Choroid plexus epithelial cell (primary cell): ENCODE measurements at regions not wholly inside any gene's neighbourhood (a gene's known extent, or its start where the extent isn't known, plus 50 kb on each side); places are given as distances from the start of the nearest gene placed in this dataset.

ENCODE experiments used
- DNase-seq: peaks from one replicate; pipeline ENCODE4 v3.0.0-alpha.2; 2010; ENCODE audit warnings: low read depth
- H3K4me3 ChIP-seq: 2 replicates; pipeline ENCODE4 v1.5.1; 2011; ENCODE audit warnings: low read depth, mild to moderate bottlenecking, control low read depth, low read length, moderate library complexity
- CTCF ChIP-seq: conservative IDR thresholded peaks from 2 replicates; pipeline ENCODE4 v1.5.1; 2011; ENCODE audit warnings: low read depth, mild to moderate bottlenecking, control low read depth, inconsistent platforms, low read length, moderate library complexity

- TF ChIP-seq CTCF: no peak
- no peak for DNase-seq
- H3K4me3 ChIP-seq: no peak overlapping the region
These were observed 388.9 kb upstream of the SPOCK3 start for GRCh38 chr4:167623241-167623572.

GRCh38 chr4:167629272-167629671 is 395.0 kb upstream of the SPOCK3 start:
- TF ChIP-seq CTCF: no peak
- H3K4me3 ChIP-seq: no peak overlapping the region
- no peak for DNase-seq

GRCh38 chr4:167642250-167642649 is 408.0 kb upstream of the SPOCK3 start:
- no peak for TF ChIP-seq CTCF
- no peak for DNase-seq
- H3K4me3 ChIP-seq: no peak overlapping the region

GRCh38 chr4:167645358-167645757 is 411.1 kb upstream of the SPOCK3 start:
- no peak for TF ChIP-seq CTCF
- H3K4me3 ChIP-seq: no peak overlapping the region
- DNase-seq: no peak

GRCh38 chr4:167652267-167652666 is 418.0 kb upstream of the SPOCK3 start:
- no peak overlapping the region for H3K4me3 ChIP-seq
- no peak for TF ChIP-seq CTCF
- no peak for DNase-seq

GRCh38 chr4:167688660-167689142 is 403.6 kb upstream of the ANXA10 start:
- no peak for DNase-seq
- peak overlapping the region; percentile 58 for H3K4me3 ChIP-seq
- no peak for TF ChIP-seq CTCF

GRCh38 chr4:167702391-167702790 is 389.9 kb upstream of the ANXA10 start:
- no peak for DNase-seq
- no peak for TF ChIP-seq CTCF
- no peak overlapping the region for H3K4me3 ChIP-seq
